ENCODE measurements at regions not wholly inside any gene's neighbourhood (a gene's known extent, or its start where the extent isn't known, plus 50 kb on each side); places are given as distances from the start of the nearest gene placed in this dataset.
A peak's percentile ranks its signal among the peaks of the same experiment; 100 is the strongest.

- H3K36me3 Mint-ChIP-seq (ENCODE audit: unreplicated experiment): no peaks in the 10 kb centered on the region
- H3K27ac Mint-ChIP-seq (ENCODE audit: unreplicated experiment): no peak overlapping the region
Observed at GRCh38 chr11:128172046-128172878, 415.1 kb downstream of the ETS1 start.

GRCh38 chr11:128171506-128171905, 415.9 kb downstream of the ETS1 start:
- DNase-seq: no peak
- Mint-ChIP-seq H3K36me3 (ENCODE audit: unreplicated experiment) (no peaks in the 10 kb centered on the region), H3K9me3 (ENCODE audit: unreplicated experiment) (no peaks in the 10 kb centered on the region), H3K4me1 (ENCODE audit: low read depth, unreplicated experiment) (peaks cover 10% of the 10 kb centered on the region), H3K27me3 (ENCODE audit: unreplicated experiment) (peaks cover 2% of the 10 kb centered on the region), H3K27ac (ENCODE audit: unreplicated experiment) (no peak overlapping the region), H3K4me3 (ENCODE audit: unreplicated experiment) (no peak overlapping the region)
- TF ChIP-seq CTCF (IDR thresholded peaks at IDR 0.05; ENCODE audit: partially characterized antibody, unreplicated experiment): no peak

More at GRCh38 chr11:128172046-128172878, 415.1 kb downstream of the ETS1 start:
- DNase-seq: peak; percentile 87
- Mint-ChIP-seq H3K4me3 (ENCODE audit: unreplicated experiment) (no peak overlapping the region), H3K27me3 (ENCODE audit: unreplicated experiment) (peaks cover 2% of the 10 kb centered on the region), H3K9me3 (ENCODE audit: unreplicated experiment) (no peaks in the 10 kb centered on the region), H3K4me1 (ENCODE audit: low read depth, unreplicated experiment) (peaks cover 10% of the 10 kb centered on the region)
- TF ChIP-seq CTCF (IDR thresholded peaks at IDR 0.05; ENCODE audit: partially characterized antibody, unreplicated experiment): peak; percentile 81

- no peak for TF ChIP-seq CTCF (IDR thresholded peaks at IDR 0.05; ENCODE audit: partially characterized antibody, unreplicated experiment)
- peaks cover 2% of the 10 kb centered on the region for H3K27me3 Mint-ChIP-seq (ENCODE audit: unreplicated experiment)
- no peak overlapping the region for H3K4me3 Mint-ChIP-seq (ENCODE audit: unreplicated experiment)
- H3K36me3 Mint-ChIP-seq (ENCODE audit: unreplicated experiment): no peaks in the 10 kb centered on the region
- peaks cover 4% of the 10 kb centered on the region for H3K4me1 Mint-ChIP-seq (ENCODE audit: low read depth, unreplicated experiment)
- DNase-seq: no peak
- H3K27ac Mint-ChIP-seq (ENCODE audit: unreplicated experiment): no peak overlapping the region
- H3K9me3 Mint-ChIP-seq (ENCODE audit: unreplicated experiment): no peaks in the 10 kb centered on the region
Observed at GRCh38 chr11:128165572-128165971, 421.8 kb downstream of the ETS1 start.

- Mint-ChIP-seq H3K27me3 (ENCODE audit: unreplicated experiment) (no peaks in the 10 kb centered on the region), H3K4me3 (ENCODE audit: unreplicated experiment) (no peak overlapping the region), H3K9me3 (ENCODE audit: unreplicated experiment) (no peaks in the 10 kb centered on the region), H3K27ac (ENCODE audit: unreplicated experiment) (no peak overlapping the region), H3K4me1 (ENCODE audit: low read depth, unreplicated experiment) (peaks cover 4% of the 10 kb centered on the region), H3K36me3 (ENCODE audit: unreplicated experiment) (no peaks in the 10 kb centered on the region)
- no peak for DNase-seq
- no peak for TF ChIP-seq CTCF (IDR thresholded peaks at IDR 0.05; ENCODE audit: partially characterized antibody, unreplicated experiment)
Observed at GRCh38 chr11:128164080-128164741, 423.1 kb downstream of the ETS1 start.

GRCh38 chr11:128161994-128162393, 425.4 kb downstream of the ETS1 start:
- Mint-ChIP-seq H3K36me3 (ENCODE audit: unreplicated experiment) (no peaks in the 10 kb centered on the region), H3K27ac (ENCODE audit: unreplicated experiment) (no peak overlapping the region), H3K9me3 (ENCODE audit: unreplicated experiment) (no peaks in the 10 kb centered on the region), H3K4me3 (ENCODE audit: unreplicated experiment) (no peak overlapping the region), H3K4me1 (ENCODE audit: low read depth, unreplicated experiment) (peaks cover 4% of the 10 kb centered on the region), H3K27me3 (ENCODE audit: unreplicated experiment) (no peaks in the 10 kb centered on the region)
- no peak for DNase-seq
- TF ChIP-seq CTCF (IDR thresholded peaks at IDR 0.05; ENCODE audit: partially characterized antibody, unreplicated experiment): no peak
